ENCODE measurements at regions not wholly inside any gene's neighbourhood (a gene's known extent, or its start where the extent isn't known, plus 50 kb on each side); places are given as distances from the start of the nearest gene placed in this dataset.

GRCh38 chr7:136245327-136246004 lies 268.3 kb upstream of the MTPN start:
- H3K27ac Mint-ChIP-seq = no peak overlapping the region
- DNase-seq = no peak
- no peak for TF ChIP-seq CTCF (IDR thresholded peaks at IDR 0.05)
- H3K4me1 Mint-ChIP-seq (ENCODE audit: low read depth) = no peaks in the 10 kb centered on the region
- peaks cover 5% of the 10 kb centered on the region for H3K36me3 Mint-ChIP-seq (ENCODE audit: low read depth)
- peaks cover 50% of the 10 kb centered on the region for H3K9me3 Mint-ChIP-seq
- peaks cover 2% of the 10 kb centered on the region; the same call in 1 of the 2 replicates for H3K27me3 Mint-ChIP-seq (ENCODE audit: insufficient read depth)
- no peak overlapping the region for H3K4me3 Mint-ChIP-seq

GRCh38 chr7:136234040-136234439 lies 256.9 kb upstream of the MTPN start:
- no peak for TF ChIP-seq CTCF (IDR thresholded peaks at IDR 0.05)
- H3K27me3 Mint-ChIP-seq (ENCODE audit: insufficient read depth) = 0 out of 2 replicates have a peak, but pooled peaks cover 2% of the 10 kb centered on the region
- peaks cover 12% of the 10 kb centered on the region for H3K36me3 Mint-ChIP-seq (ENCODE audit: low read depth)
- H3K4me1 Mint-ChIP-seq (ENCODE audit: low read depth) = no peaks in the 10 kb centered on the region
- no peak overlapping the region for H3K27ac Mint-ChIP-seq
- no peak for DNase-seq
- no peak overlapping the region for H3K4me3 Mint-ChIP-seq
- peaks cover 27% of the 10 kb centered on the region for H3K9me3 Mint-ChIP-seq

GRCh38 chr7:136230210-136230609 lies 253.1 kb upstream of the MTPN start:
- Mint-ChIP-seq H3K27me3 (ENCODE audit: insufficient read depth) (no peaks in the 10 kb centered on the region), H3K36me3 (ENCODE audit: low read depth) (no peaks in the 10 kb centered on the region; the same call in 1 of the 2 replicates), H3K4me1 (ENCODE audit: low read depth) (no peaks in the 10 kb centered on the region), H3K27ac (no peak overlapping the region), H3K4me3 (no peak overlapping the region), H3K9me3 (peaks cover 12% of the 10 kb centered on the region; the same call in 1 of the 2 replicates)
- TF ChIP-seq CTCF (IDR thresholded peaks at IDR 0.05) = no peak
- no peak for DNase-seq

- no peaks in the 10 kb centered on the region for H3K4me1 Mint-ChIP-seq (ENCODE audit: low read depth)
- no peak for TF ChIP-seq CTCF (IDR thresholded peaks at IDR 0.05)
- peaks cover 14% of the 10 kb centered on the region; the same call in 1 of the 2 replicates for H3K9me3 Mint-ChIP-seq
- H3K27ac Mint-ChIP-seq = no peak overlapping the region
- no peak for DNase-seq
- no peaks in the 10 kb centered on the region for H3K36me3 Mint-ChIP-seq (ENCODE audit: low read depth)
- no peaks in the 10 kb centered on the region for H3K27me3 Mint-ChIP-seq (ENCODE audit: insufficient read depth)
- H3K4me3 Mint-ChIP-seq = no peak overlapping the region
These were observed 252.6 kb upstream of the MTPN start for GRCh38 chr7:136229790-136230189.

- no peaks in the 10 kb centered on the region for H3K36me3 Mint-ChIP-seq (ENCODE audit: low read depth)
- peak overlapping the region; percentile 37; the same call in 1 of the 2 replicates for H3K27ac Mint-ChIP-seq
- DNase-seq = no peak
- no peaks in the 10 kb centered on the region for H3K4me1 Mint-ChIP-seq (ENCODE audit: low read depth)
- no peak for TF ChIP-seq CTCF (IDR thresholded peaks at IDR 0.05)
- peaks cover 19% of the 10 kb centered on the region for H3K9me3 Mint-ChIP-seq
- no peaks in the 10 kb centered on the region for H3K27me3 Mint-ChIP-seq (ENCODE audit: insufficient read depth)
- no peak overlapping the region for H3K4me3 Mint-ChIP-seq
These were observed 251.0 kb upstream of the MTPN start for GRCh38 chr7:136228171-136228570.
